ENCODE measurements at regions not wholly inside any gene's neighbourhood (a gene's known extent, or its start where the extent isn't known, plus 50 kb on each side); places are given as distances from the start of the nearest gene placed in this dataset.

DNA sequence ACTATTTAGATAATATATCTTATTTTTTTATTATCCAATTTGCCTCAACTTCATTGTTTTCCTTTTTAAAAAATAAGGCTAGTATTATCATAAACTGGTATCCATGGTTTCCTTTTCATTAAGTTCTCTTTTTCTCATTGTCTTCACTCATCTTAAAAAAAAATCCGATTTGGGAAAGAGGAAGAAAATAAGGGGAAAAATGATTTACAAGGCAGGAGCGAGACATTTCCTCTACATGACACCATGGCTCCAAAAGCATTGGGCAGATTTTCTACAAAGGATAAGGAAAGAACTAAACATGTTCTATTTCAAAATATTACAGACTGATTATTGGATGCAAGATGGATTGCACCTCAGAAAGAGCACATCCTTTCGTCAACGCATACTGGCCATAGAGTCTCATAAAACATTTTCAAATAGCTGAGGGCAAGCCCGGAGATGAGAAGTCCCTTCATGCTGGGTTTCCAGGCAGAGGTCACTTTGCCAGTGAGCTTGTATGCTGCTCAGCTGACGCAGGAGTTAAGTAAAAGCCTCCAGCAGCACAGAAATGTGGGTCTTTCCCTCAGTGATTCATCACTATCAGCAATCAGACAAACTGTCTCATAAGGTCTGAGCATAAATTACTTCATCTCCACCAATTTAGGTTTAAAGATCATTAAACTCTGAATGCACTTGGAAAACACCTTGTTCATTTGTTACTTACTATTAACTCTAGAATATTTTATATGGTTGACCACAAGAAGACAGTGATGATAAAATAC, 129.0 kb upstream of the TNFAIP3 start:
- H2BK15ac ChIP-seq (ENCODE audit: low read depth, low read length) = no peak overlapping the region
- no peak overlapping the region for H4K8ac ChIP-seq (ENCODE audit: low read depth in 2 of 2, low read length in 2 of 2)
- H4K20me1 ChIP-seq (ENCODE audit: insufficient read depth, low read length) = no peaks in the 10 kb centered on the region
- WGBS, 2 experiments (ENCODE audit: extremely low coverage in 2 of 2, insufficient read length in 1 of 2) = 82% methylated on average over 2 of the region's 6 CpGs; no CpG with 5 or more reads in 1 of the 2 experiments
- H2BK5ac ChIP-seq (ENCODE audit: low read depth, low read length, poor library complexity, severe bottlenecking) = no peak overlapping the region
- no peaks in the 10 kb centered on the region for H3K4me1 ChIP-seq (ENCODE audit: control insufficient read depth, insufficient read depth, low read length)
- no peak overlapping the region for H3K56ac ChIP-seq (ENCODE audit: extremely low read depth, insufficient read depth, low read length)
- no peak overlapping the region for H2AK5ac ChIP-seq (ENCODE audit: low read depth, low read length)
- no peak overlapping the region for H3K27ac ChIP-seq (ENCODE audit: insufficient read depth, low read length)
- in situ Hi-C loops (cut with MboI; ENCODE audit: low sequenced_read_pairs) = no loop called here
- H3K9me3 ChIP-seq (ENCODE audit: control insufficient read depth, insufficient read depth, low read length) = 0 out of 2 replicates have a peak, but pooled peaks cover 1% of the 10 kb centered on the region
- TF ChIP-seq MAZ (IDR thresholded peaks at IDR 0.05; ENCODE audit: borderline replicate concordance, low read depth, low read length) (no peak), BHLHE40 (IDR thresholded peaks at IDR 0.05; ENCODE audit: low read depth, low read length) (no peak), RFX5 (IDR thresholded peaks at IDR 0.05; ENCODE audit: low read depth, low read length) (no peak), RAD21 (IDR thresholded peaks at IDR 0.05; ENCODE audit: low read length) (no peak), CTCF (conservative IDR thresholded peaks at IDR 0.05; ENCODE audit: low read depth, low read length) (no peak), MAFK (IDR thresholded peaks at IDR 0.05; ENCODE audit: low read depth, low read length) (no peak), NFE2L2 (IDR thresholded peaks at IDR 0.05; ENCODE audit: low read depth, low read length) (no peak), FOS (IDR thresholded peaks at IDR 0.05; ENCODE audit: low read depth, low read length) (no peak), MXI1 (IDR thresholded peaks at IDR 0.05; ENCODE audit: borderline replicate concordance, low read depth, low read length) (no peak), CEBPB (IDR thresholded peaks at IDR 0.05; ENCODE audit: low read depth, low read length) (no peak)
- dilution Hi-C loops (cut with HindIII; ENCODE audit: low sequenced_read_pairs, unreplicated experiment) = no loop called here
- no peak overlapping the region for H3K14ac ChIP-seq (replicated peaks; ENCODE audit: low read depth, low read length)
- CTCF ChIA-PET = no interaction called here
- H3K9ac ChIP-seq (ENCODE audit: low read depth, low read length) = no peak overlapping the region
- H3K4me2 ChIP-seq (ENCODE audit: low read depth, low read length) = no peak overlapping the region
- H4K91ac ChIP-seq (ENCODE audit: insufficient read depth, low read depth, low read length) = no peak overlapping the region
- no peak overlapping the region for H2BK20ac ChIP-seq (ENCODE audit: low read depth, low read length)
- peak; percentile 59 for DNase-seq
- H3K4ac ChIP-seq (ENCODE audit: low read depth, low read length) = no peak overlapping the region
- ATAC-seq (ENCODE audit: low read depth) = no peak
- H4K5ac ChIP-seq (ENCODE audit: low read depth, low read length) = no peak overlapping the region
- H3K18ac ChIP-seq (ENCODE audit: low read depth, low read length) = no peak overlapping the region
- no peak overlapping the region for H2AK9ac ChIP-seq (replicated peaks; ENCODE audit: low read depth, low read length, poor library complexity)
- H3K79me1 ChIP-seq (ENCODE audit: low read depth in 1 of 2, low read length in 2 of 2) = no peaks in the 10 kb centered on the region
- intact Hi-C loops (cut with micrococcal nuclease) = no loop called here
- no peak overlapping the region for H3K23ac ChIP-seq (ENCODE audit: low read depth, low read length)
- H3K36me3 ChIP-seq (ENCODE audit: control insufficient read depth, insufficient read depth, low read length) = no peaks in the 10 kb centered on the region
- no TSS peak for BruUV-seq (replicated peaks)
- POLR2A ChIA-PET (ENCODE audit: unreplicated experiment) = no interaction called here
- H3K27me3 ChIP-seq (ENCODE audit: control insufficient read depth, insufficient read depth, low read length) = no peaks in the 10 kb centered on the region; the same call in 1 of the 2 replicates
- H2BK120ac ChIP-seq (ENCODE audit: low read depth, low read length) = no peak overlapping the region
- no peaks in the 10 kb centered on the region for H3K9me1 ChIP-seq (ENCODE audit: insufficient read depth, low read length)
- no peak overlapping the region for H3K4me3 ChIP-seq (ENCODE audit: insufficient read depth, low read depth, low read length)
- H2AFZ ChIP-seq (replicated peaks; ENCODE audit: low read length, poor library complexity) = no peak overlapping the region
